ENCODE measurements at regions not wholly inside any gene's neighbourhood (a gene's known extent, or its start where the extent isn't known, plus 50 kb on each side); places are given as distances from the start of the nearest gene placed in this dataset.

DNA sequence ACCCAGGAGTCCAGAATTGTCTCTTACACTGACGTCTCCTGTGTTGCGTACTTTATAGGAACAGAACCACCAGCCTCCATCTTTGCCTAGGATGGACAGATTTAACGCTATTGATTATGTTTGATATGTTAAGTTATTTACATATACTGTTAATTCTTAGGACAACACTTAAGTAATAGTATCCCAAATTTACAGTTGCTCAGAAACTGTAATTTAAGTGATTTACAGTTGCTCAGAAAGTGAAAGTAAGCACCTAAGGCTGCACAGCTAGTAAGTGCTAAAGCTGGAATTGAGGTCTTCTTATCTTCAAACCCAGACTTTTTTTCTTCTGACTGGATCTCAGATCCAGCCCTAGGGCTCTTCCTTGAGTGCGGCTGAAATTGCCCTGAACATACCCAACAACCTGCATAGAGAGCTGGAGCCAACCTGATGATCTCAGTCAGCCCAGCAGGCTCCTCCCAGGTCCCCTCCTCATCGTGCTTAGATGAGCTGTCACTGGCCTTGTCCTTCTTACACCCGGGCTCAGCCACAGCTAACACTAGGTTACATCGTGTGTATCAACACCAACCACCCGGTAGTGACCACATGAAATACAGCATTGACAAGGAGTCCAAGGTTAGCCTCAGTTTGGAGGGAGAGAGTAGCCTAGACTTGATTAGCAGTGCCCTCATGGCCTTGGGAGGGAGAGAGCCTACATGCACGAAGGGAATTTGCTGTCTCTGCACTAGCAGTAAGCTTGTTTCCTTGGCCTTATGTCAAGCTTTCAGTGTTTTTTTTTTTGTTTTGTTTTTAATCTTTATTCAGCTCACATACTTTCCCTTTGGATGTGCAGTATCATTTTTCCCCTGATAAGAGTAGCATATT, 111.1 kb upstream of the ARHGAP5 start:
- no peak for DNase-seq (ENCODE audit: low read depth)

DNA sequence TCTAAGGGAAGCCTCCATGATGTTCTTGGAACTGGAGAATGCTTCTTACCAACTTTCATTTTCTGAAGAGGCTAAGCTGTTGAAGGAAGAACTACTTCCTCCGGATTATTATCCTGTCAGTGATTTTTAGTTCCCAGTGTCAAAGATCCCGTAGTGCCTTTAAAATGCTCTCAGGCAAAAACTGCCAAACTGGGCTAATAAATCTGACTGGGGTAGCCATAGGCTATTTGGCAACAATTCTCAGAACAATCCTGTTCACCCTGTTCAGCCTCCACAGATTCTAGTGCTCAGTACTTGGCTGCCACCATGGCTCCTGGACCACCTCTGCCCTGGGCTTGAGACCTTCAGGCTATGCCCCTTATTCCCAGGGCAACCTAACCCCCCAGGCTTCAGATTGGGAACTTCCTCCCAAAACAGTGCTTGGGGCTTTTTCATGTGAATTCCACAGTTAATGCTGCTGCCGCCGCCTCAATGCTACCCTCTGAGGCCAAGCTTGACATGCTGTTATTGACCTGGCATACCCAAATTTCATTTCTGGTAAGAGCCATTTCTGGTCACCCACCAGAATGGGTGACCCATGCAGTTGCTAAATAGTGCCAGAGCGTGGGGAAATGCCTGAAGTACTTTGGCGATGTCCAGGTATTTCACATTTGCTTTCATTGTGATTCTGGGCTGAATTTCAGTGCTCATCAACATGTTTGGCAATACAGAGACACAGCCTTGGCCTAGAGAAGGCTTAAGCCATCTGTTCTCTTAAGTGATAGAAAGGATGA, 110.0 kb upstream of the ARHGAP5 start:
- DNase-seq (ENCODE audit: low read depth): no peak

DNA sequence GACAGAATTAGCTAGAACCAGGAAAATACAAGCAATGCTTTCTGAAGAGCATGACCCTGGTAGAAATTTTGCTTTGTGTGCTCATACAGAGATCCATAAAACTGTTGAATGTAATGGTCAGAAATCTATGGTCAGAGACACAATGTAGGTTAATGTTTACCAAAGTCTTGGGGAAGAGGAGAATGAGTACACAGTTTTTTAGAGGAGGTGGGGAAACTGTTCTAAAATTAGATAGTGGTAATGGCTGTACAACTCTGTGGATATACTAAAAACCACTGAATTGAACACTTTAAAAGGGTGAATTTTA, 109.5 kb upstream of the ARHGAP5 start:
- no peak for DNase-seq (ENCODE audit: low read depth)

DNA sequence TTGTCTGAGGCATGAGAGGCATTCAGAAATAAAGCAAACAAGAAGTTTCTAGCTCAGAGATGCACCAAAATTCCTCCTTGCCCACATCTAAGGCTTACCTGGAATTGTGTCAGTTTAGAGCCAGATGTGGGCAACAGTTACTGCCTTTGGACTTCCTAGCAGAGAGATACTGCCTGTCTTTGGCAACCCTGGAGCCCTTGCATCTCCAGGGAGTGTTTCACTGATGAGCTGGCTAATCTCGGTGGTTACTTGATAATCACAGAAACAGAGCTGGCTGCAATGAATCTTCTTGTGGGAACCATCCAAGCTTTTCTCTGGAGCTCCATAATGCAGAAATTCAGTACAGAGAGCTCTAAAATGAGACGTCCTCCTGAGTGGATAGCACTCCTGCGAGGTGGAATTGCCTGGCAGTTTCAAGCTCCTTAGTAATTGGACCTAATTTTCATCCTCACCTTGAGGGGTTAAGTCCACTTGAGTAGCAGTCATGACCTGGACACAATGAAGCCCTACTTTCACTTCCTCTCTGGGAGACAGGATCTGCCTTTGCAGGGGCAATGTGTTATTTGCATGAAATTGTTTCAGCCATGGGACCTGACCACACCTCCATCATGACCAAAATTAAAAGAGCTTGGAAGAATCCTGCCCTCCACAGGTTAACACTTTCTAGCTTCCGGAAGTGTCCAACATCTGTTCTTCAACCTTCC, 108.8 kb upstream of the ARHGAP5 start:
- DNase-seq (ENCODE audit: low read depth): peak; percentile 17

DNA sequence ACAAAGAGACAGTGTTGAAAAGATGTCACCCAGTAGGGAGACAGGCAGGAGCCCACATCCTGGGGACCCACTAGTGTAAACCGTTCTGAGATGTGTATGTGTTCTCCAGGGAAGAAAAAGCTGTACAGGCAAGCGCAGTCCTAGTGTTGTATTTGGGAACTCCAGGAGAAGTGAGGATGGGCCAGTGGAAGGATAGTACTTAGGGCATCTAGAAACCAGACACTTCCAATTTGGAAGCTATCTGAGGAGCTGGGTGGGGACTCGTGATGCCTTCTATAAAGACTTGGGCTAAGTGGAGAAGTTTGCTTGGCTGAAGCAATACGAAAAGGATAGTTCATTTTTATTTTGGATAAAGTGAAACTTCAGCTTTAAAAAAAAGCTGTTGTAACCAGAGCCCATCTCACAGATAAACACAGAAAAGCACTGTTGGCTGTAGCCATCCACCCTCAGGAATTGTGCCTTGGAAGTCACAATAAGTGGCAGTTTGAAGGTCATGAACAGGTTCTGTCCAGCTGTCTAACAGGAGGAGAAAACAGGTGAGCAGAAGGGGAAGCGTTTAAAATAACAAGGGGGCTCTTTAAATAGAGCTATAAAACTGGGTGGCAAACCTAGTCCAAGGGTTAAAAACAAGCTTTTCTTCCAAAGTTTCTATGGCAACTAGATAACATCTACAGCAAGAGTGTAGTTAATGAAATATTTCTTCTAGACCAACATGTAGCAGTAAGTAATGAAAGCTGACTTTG, 108.0 kb upstream of the ARHGAP5 start:
- DNase-seq (ENCODE audit: low read depth): no peak

DNA sequence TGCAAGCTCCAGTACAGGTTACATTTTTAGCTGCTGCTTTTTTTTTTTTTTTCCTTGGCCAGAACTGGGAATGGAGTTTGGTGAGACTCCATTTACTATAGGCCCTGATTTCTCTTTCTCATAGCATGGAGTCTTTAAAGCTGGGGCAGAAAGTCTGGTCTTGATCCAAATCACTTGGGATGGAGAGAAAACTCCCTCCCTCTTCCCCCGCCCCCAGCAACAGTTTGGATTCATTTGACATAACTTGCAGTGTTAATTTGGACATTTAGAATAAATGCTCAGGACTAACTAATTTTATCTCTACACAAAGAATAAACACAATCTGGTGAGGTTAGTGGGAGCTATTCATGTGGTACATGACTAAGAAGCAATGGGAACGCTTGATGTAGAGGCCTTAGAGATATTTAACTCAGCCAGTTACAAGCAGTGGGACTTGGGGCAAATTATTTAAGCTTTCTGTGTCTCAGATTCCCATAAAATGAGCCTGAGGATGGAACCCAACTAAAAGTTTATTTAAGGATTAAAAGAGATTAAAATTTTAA, 107.3 kb upstream of the ARHGAP5 start:
- no peak for DNase-seq (ENCODE audit: low read depth)

DNA sequence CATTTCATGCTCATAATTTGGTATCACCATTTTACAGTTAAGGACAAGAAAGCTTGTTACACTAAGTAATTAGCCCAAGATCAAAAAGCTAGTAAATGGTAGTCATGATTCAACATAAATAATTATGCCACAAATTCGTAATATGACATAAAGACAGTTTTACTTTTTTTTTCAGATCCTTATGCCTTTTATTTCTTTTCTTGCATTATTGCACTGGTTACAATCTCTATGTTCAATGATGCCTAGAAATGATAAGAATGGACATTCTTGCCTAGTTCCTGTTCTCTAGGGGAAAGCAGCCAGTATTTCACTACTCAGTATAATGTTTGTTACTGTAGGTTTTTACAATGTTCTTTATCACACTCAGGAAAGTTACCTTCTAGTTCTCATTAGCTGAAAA, 106.4 kb upstream of the ARHGAP5 start:
- no peak for DNase-seq (ENCODE audit: low read depth)

DNA sequence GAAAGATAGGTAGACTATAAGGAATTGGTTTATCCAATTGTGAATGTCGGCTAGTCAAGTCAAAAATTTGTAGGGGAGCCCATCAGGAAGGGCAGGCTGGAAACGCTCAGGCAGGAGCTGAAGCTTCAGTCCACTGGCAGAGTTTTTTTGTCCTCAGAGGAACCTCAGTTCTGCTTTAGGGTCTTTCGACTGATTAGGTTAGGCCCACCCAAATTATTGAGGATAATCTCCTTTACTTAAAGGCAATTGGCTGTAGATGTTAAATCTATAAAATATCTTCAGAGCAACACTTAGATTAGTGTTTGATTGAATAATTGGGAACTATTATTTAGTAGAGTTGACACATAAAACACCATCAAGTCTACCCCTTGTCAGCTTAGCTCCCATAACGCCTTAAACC, 105.5 kb upstream of the ARHGAP5 start:
- no peak for DNase-seq (ENCODE audit: low read depth)

DNA sequence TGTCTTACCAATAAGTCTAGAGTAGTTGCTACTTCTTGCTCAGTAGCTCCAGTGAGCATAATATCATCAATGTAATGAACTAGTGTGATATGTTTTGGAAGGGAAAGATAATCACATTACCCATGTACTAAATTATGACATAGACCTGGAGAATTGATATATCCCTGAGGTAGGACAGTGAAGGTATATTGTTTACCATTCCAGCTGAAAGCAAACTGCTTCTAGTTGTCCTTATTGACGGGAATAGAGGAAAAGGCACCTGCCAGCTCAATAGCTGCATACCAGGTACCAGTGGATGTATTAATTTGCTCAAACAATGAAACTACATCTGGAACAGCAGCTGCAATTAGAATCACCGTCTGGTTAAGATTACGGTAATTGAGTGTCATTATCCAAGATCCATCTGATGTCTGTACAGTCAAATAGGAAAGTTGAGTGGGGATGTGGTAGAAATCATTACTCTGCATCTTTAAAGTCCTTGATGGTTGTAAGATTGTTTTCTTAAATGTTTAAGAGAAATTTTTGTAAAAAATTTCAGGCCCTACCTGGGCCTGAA, 100.0 kb upstream of the ARHGAP5 start:
- no peak for DNase-seq (ENCODE audit: low read depth)

DNA sequence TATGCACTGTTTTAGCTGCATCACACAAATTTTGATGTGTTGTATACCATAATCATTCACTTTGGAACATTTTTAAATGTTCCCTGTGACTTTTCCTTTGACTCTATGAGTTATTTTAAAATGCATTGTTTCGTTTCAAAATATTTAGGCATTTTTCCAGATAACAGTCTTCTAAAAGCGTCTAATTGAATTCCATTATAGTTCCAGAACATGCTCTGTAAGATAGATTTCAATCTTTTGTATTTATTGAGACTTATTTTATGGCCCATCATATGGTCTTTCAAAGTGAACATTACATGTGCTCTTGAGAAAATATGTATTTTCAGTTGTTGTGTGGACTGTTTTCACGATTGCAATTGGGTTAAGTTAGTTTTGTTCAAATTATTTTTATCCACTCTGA, 98.7 kb upstream of the ARHGAP5 start:
- no peak for DNase-seq (ENCODE audit: low read depth)

DNA sequence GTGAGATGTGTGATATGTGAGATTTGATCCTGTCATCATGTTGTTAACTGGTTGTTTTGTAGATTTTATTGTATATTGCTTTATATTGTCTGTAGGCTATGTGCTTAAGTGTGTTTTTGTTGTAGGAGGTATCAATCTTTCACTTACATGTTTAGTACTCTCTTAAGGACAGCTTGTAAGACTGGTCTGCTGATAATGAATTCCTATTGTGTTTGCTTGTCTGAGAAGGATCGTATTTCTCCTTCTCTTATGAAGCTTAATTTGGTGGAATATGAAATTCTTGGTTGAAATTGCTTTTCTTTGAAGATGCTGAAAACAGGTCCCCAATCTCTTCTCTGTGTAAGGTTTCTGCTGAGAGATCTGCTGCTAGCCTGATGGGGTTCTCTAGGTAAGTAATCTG, 94.5 kb upstream of the ARHGAP5 start:
- no peak for DNase-seq (ENCODE audit: low read depth)

DNA sequence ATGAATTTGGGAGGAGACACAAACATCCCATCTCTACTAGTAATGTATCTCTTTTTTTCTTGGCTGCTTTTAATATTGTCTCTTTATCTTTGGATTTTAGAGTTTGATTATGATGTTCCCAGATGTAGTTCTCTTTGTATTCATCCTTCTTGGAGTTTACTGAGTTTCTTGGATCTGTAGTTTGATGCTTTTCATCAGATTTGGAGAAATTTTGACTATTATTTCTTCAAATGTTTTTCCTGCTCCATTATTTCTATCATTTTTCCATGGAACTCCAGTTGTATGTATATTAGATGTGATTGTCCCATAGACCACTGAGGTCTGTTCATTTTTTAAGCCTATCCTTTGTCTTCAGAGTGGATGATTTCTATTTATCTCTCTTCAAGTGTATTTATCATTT, 90.7 kb upstream of the ARHGAP5 start:
- no peak for DNase-seq (ENCODE audit: low read depth)

DNA sequence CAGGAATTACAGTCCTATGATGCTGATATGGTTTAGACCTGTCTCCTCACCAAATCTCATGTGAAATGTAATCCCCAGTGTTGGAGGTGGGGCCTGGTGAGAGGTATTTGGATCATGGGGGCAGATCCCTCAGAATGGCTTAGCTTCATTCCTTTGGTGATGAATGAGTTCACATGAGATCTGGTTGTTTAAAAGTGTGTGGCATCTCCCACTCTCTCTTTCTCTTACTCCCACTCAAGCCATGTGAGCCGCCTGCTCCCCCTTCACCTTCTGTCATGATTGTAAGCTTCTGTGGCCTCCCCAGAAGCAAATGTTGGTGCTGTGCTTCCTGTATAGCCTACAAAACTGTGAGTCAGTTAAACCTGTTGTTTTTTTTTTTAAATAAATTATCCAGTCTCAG, 89.4 kb upstream of the ARHGAP5 start:
- DNase-seq (ENCODE audit: low read depth): no peak

DNA sequence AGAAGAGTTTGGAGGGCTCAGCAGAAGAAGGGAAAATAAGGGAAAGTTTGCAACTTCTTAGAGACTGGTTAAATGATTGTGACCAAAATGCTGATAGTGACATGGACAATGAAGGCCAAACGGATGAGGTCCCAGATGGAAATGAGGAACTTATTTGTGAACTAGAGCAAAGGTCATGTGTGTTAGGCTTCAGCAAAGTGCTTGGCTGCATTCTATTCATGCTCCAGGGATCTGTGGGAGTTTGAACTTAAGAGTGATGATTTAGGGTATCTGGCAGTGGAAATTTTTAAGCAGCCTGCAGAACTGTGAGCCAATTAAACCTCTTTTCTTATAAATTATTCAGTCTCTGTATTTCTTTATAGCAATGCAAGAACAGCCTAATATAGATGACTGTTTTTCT, 88.9 kb upstream of the ARHGAP5 start:
- DNase-seq (ENCODE audit: low read depth): no peak

DNA sequence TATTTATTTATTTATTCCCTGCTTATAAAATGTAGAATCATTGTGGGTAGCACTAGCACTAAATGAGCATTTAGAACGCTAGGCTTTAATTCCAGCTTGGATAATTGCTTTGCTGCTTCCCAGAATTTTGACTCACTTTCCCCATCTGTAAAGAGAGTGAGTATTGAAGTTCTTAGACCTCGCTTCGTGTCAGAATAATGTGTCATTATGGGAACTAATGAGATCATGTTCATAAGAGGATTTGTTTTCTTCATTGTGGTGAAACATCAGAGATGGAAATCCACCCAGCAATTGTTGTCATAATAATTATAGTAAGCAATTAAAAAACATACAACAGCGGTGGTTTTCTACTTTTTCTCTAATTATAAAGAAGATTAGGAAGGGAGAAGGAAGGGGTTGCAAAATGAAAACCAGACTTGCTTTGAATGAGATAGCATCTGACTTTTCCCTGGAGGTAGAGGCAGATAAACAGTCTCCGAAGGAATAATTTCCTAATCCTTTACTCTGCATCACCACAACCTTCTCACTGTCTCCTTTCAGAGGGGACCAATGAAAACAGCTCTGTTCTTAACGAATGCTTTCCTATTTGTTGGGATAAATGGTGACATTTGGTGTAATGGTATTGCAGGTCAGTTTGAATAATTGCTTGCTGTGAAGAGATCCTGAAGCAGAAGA, 86.8 kb upstream of the ARHGAP5 start:
- no peak for DNase-seq (ENCODE audit: low read depth)

DNA sequence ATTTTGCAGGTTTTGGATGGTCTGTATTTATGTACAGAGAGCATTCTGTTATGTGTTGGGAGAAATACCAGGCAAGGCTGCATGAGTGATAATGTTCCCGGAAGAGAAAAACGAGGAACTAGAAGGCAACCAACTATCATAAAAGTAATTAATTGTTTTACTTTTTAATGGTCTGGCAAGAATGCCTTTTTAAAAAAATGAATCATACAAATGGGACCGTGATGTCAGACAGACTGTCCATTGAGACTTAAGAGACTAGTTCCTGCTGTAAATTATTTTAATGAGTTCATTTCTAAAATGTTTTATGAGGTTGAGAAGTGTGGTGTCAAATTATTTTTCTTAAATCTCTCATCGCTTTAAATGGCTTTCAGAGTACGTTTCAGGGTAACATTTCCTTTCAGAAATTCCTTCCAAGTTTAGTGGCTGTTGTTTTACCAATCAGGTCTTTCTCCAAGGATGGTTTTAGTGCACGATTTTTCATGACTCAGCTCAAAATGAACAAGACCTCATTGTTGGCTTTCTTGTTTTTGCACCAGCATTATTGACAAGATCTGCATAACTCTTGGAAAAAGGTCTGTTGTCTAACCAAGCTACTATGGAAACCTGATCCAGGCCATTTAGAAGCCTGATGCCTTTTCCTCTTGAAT, 86.1 kb upstream of the ARHGAP5 start:
- peak; percentile 68 for DNase-seq (ENCODE audit: low read depth)

DNA sequence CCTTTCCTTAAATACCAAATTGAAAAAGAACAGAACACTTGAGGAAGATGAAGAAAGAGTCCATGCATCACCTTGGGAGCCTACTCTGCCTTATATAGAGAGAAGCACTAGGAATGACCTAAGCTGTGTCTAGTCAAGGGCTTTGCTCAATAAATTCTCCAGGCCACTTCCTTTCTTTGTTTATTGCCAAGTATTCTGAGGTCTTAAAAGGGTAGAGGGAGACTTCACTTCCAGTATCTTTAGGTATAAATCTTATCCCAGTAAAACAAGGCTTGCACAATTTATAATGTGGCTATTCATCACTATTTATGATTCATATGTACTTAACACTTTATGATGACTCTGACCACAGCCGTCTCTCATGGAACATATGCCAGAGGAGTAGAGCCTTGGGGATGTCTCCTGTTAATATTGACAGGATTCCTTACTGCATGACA, 85.1 kb upstream of the ARHGAP5 start:
- peak; percentile 93 for DNase-seq (ENCODE audit: low read depth)

DNA sequence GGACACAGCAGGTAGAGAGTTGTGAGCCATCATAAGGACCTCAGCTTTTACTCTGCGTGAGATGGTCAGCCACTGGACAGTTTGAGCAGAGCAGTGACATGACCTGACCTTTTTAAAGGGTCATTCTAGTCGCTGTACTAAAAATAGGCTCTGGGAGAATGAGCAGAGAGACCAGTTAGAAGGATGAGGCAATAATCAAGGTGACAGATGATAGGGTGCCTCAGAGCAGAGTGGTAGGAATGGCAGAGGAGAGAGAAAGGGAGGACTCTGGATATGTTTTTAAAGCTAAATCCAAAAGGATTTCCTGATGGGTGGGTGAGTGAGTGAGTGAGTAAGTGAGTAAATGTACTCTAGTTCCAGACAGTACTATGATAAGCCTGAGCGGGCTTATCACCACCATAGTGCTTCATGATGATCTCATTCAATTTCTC, 83.6 kb upstream of the ARHGAP5 start:
- DNase-seq (ENCODE audit: low read depth): no peak

DNA sequence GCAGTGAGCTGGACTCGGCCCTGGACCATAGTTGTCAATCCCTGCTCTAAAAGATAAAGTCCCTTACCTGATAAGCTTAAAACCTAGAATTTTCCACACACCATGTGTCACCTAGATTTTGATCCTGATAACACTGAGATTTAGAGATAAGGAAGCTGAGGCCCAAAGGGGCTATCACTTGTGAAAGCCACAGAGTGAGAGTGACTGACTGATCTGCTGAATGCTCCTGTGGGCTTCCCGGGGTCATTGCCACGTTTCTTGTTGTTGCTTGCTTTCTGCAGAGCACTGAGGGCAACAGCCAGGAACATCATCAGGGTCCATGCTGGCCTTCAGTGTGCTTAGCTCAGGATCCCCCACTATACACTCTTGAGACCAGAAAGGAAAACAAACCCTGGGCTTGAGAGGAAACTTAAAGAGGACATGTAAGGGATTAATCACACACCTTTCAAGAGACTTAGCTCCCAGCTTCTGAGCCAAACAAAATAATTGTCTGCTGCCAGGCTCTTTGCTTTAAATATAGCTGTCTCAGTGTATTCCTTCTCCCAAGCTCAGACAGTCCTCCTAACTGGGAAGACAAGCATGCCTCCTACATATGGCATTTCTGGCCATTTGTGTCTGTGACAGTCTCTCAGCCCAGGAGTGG, 82.6 kb upstream of the ARHGAP5 start:
- peak; percentile 30 for DNase-seq (ENCODE audit: low read depth)

DNA sequence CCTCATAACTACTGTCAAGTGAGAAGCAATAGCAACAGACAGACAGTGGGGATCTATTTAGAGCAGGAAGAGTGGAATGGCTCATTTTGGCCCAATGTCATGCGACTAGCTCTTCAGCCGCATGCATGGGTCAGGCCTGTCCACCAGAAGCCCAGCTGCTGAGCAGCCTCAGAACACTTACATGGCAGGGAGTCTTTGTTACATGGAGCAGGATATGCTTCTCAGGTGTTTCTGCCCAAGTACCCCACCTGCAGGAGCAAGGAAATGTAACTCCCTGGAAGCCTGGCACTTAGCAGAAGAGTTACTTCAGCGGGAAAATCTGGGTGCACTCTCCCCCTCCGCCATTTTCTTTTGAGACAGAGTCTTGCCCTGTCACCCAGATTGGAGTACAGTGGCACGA, 73.5 kb upstream of the ARHGAP5 start:
- DNase-seq (ENCODE audit: low read depth): no peak

Measured in EH (cell line).